Endothelial cell of umbilical vein (primary cell): ENCODE measurements at regions not wholly inside any gene's neighbourhood (a gene's known extent, or its start where the extent isn't known, plus 50 kb on each side); places are given as distances from the start of the nearest gene placed in this dataset.

Experiments used
- BruUV-seq: library from RNA; stranded (reverse); fragments of 400-500 nt; replicated peaks from 2 replicates; lab custom pipeline; 2021; lab: Mats Ljungman, UMichigan
- CTCF ChIA-PET: fragments of 300-600, 350-600 bp; sonication (Branson Sonifier 250); formaldehyde crosslinking; loops from one replicate; lab custom pipeline; 2021; ENCODE audit warnings: antibody characterized with exemption, inconsistent platforms; lab: Charles Lee
- POLR2A ChIA-PET: fragments of 300-600, 350-600 bp; sonication (Branson Sonifier 250); formaldehyde crosslinking; loops from one replicate; lab custom pipeline; 2021; ENCODE audit warnings: antibody characterized with exemption, inconsistent platforms; lab: Charles Lee
- DNase-seq: peaks from one replicate; pipeline ENCODE4 v3.0.0-alpha.2; 2011; ENCODE audit warnings: low read depth, low spot score
- FAIRE-seq: peaks from 2 replicates; lab custom pipeline; 2011; peaks lifted over from hg19 to GRCh38; lab: Jason Lieb, UNC
- H2AFZ ChIP-seq: 2 replicates; pipeline ENCODE4 v1.6.0; 2012; ENCODE audit warnings: low read depth, low read length, control low read depth, inconsistent platforms
- H3K27ac ChIP-seq: 2 replicates; pipeline ENCODE4 v1.5.1; 2011; ENCODE audit warnings: low read depth, mild to moderate bottlenecking, control low read depth, low read length, moderate library complexity; ENCODE audit not compliant: insufficient read depth
- H3K27me3 ChIP-seq, 2 experiments: 2 replicates each; pipeline versions ENCODE4 v1.6.0 to v1.6.1; 2011; ENCODE audit warnings: low read length in 2 of 2, mixed read lengths in 1 of 2; ENCODE audit not compliant: control insufficient read depth in 2 of 2, insufficient read depth in 2 of 2
- H3K36me3 ChIP-seq, 2 experiments: 2 replicates in 1 of 2; 3 replicates in 1 of 2; pipeline ENCODE4 v1.5.1; 2011; ENCODE audit warnings: low read length in 2 of 2, mild to moderate bottlenecking in 1 of 2, moderate library complexity in 1 of 2; ENCODE audit not compliant: control insufficient read depth in 2 of 2, insufficient read depth in 2 of 2; ENCODE audit errors: extremely low read depth in 1 of 2
- H3K4me1 ChIP-seq: 3 replicates; pipeline ENCODE4 v1.5.1; 2011; ENCODE audit warnings: mild to moderate bottlenecking, low read length; ENCODE audit not compliant: control insufficient read depth, insufficient read depth; ENCODE audit errors: extremely low read depth
- H3K4me2 ChIP-seq: 2 replicates; pipeline ENCODE4 v1.6.1; 2011; ENCODE audit warnings: low read length, control low read depth, mixed read lengths; ENCODE audit not compliant: insufficient read depth
- H3K4me3 ChIP-seq, 3 experiments: fragments of 200-600 bp in 1 of 3; sonication (generic), shearing (Covaris generic) in 1 of 3; replicated peaks in 1 of 3; 2 replicates each; pipeline ENCODE4 v1.5.1; 2011 to 2016; ENCODE audit warnings: control low read depth in 3 of 3, low read length in 3 of 3, mild to moderate bottlenecking in 2 of 3, inconsistent platforms in 1 of 3, low read depth in 1 of 3, moderate library complexity in 1 of 3; ENCODE audit not compliant: insufficient read depth in 1 of 3
- H3K79me2 ChIP-seq: 2 replicates; pipeline ENCODE4 v1.6.0; 2012; ENCODE audit warnings: low read length, inconsistent platforms; ENCODE audit not compliant: control insufficient read depth, insufficient read depth
- H3K9ac ChIP-seq: replicated peaks from 2 replicates; pipeline ENCODE3; 2011; ENCODE audit warnings: low read length, control low read depth; ENCODE audit not compliant: insufficient read depth; ENCODE audit errors: extremely low read depth
- H3K9me1 ChIP-seq: replicated peaks from 3 replicates; pipeline ENCODE4 v1.6.0; 2011; ENCODE audit warnings: mild to moderate bottlenecking, low read length; ENCODE audit not compliant: control insufficient read depth, insufficient read depth; ENCODE audit errors: extremely low read depth
- H3K9me3 ChIP-seq: replicated peaks from 2 replicates; pipeline ENCODE4 v1.5.1; 2012; ENCODE audit warnings: low read length, inconsistent platforms; ENCODE audit not compliant: control insufficient read depth, insufficient read depth
- H4K20me1 ChIP-seq: replicated peaks from 2 replicates; pipeline ENCODE3; 2011; ENCODE audit warnings: mild to moderate bottlenecking, low read length; ENCODE audit not compliant: control insufficient read depth, insufficient read depth; ENCODE audit errors: extremely low read depth
- EZH2 ChIP-seq: IDR thresholded peaks from 2 replicates; pipeline ENCODE4 v1.6.1; 2012; ENCODE audit warnings: borderline replicate concordance, low read depth, mild to moderate bottlenecking, moderate library complexity, low read length, inconsistent platforms; ENCODE audit not compliant: severe bottlenecking
- FOS ChIP-seq: IDR thresholded peaks from 2 replicates; pipeline ENCODE4 v1.6.1; 2011; ENCODE audit warnings: mild to moderate bottlenecking, low read length, moderate library complexity, borderline replicate concordance; ENCODE audit not compliant: insufficient read depth
- GATA2 ChIP-seq: IDR thresholded peaks from 2 replicates; pipeline ENCODE4 v1.7.0; 2011; ENCODE audit warnings: low read depth, mild to moderate bottlenecking, moderate library complexity, mixed read lengths, low read length; ENCODE audit not compliant: insufficient read length, insufficient read depth
- JUN ChIP-seq: IDR thresholded peaks from 2 replicates; pipeline ENCODE4 v1.6.1; 2011; ENCODE audit warnings: borderline replicate concordance, low read depth; ENCODE audit not compliant: insufficient read length, insufficient read depth
- MYC ChIP-seq: IDR thresholded peaks from one replicate; pipeline ENCODE4 v1.6.1; 2011; ENCODE audit warnings: mild to moderate bottlenecking, low read depth, low read length
- POLR2A ChIP-seq: IDR thresholded peaks from 2 replicates; pipeline ENCODE4 v1.6.1; 2012; ENCODE audit warnings: low read depth, mild to moderate bottlenecking, control low read depth, low read length
- POLR2AphosphoS5 ChIP-seq: IDR thresholded peaks from 2 replicates; pipeline ENCODE4 v1.6.1; 2012; ENCODE audit warnings: low read depth, mild to moderate bottlenecking, control low read depth, low read length, moderate library complexity; ENCODE audit not compliant: insufficient read depth
- dilution Hi-C: fragments of 300-500 bp; cut with MboI; formaldehyde crosslinking; loops from one replicate; pipeline ENCODE4 v1.15.0; 2019; ENCODE audit warnings: low sequenced_read_pairs; ENCODE audit not compliant: extremely low pct_ligation_motif_present
- intact Hi-C: fragments of 100-400 bp; cut with micrococcal nuclease; formaldehyde crosslinking; loops from one replicate; pipeline ENCODE4 v1.10.0; 2022
- TF ChIP-seq, protein P1 (sequence below), 2 donors: IDR thresholded peaks; 1 replicate in 1 of 2; 2 replicates in 1 of 2; pipeline ENCODE4 v1.5.1; 2011; ENCODE audit warnings: low read length in 2 of 2, mild to moderate bottlenecking in 2 of 2, moderate library complexity in 2 of 2, control low read depth in 1 of 2, inconsistent platforms in 1 of 2, low read depth in 1 of 2; ENCODE audit not compliant: insufficient read depth in 1 of 2; ENCODE audit errors: extremely low read depth in 1 of 2
- TF ChIP-seq, protein P2 (sequence below): IDR thresholded peaks from 2 replicates; pipeline ENCODE4 v1.6.1; 2011; ENCODE audit not compliant: insufficient read depth, insufficient read length

DNA sequence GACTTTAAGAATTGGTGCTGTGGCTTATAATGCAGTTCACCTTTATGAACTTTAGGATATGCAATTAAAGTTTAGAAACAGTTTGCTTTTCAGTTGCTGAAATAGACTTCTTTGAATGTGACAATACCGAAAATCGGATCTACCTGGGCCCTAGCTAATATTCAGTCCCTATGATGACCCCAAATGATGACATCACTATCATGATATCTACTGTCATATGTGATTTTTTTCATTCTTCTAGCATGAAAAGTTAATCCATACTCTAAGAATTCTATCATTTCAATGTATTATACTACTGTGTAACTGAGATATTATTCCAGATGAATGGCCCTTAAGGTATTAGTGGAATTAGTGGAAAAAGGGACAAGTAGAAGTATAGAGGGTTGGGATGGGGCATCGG is 487.2 kb upstream of the TUSC1 start:
- no TSS peak for BruUV-seq
- Histone ChIP-seq H3K9me1 (no peaks in the 10 kb centered on the region), H3K27ac (no peak overlapping the region), H2AFZ (no peak overlapping the region), H3K9me3 (no peaks in the 10 kb centered on the region), H3K4me2 (no peak overlapping the region), H3K36me3 (no peaks in the 10 kb centered on the region), H3K9ac (no peak overlapping the region), H3K4me3 (no peak overlapping the region), H4K20me1 (no peaks in the 10 kb centered on the region), H3K79me2 (no peaks in the 10 kb centered on the region), H3K27me3 (no peaks in the 10 kb centered on the region), H3K4me1 (no peaks in the 10 kb centered on the region)
- FAIRE-seq (no peak), DNase-seq (no peak)
- CTCF ChIA-PET, result no interaction called here
- POLR2A ChIA-PET, result no interaction called here
- intact Hi-C loops, result no loop called here
- dilution Hi-C loops, result no loop called here
- TF ChIP-seq, protein P1, sequence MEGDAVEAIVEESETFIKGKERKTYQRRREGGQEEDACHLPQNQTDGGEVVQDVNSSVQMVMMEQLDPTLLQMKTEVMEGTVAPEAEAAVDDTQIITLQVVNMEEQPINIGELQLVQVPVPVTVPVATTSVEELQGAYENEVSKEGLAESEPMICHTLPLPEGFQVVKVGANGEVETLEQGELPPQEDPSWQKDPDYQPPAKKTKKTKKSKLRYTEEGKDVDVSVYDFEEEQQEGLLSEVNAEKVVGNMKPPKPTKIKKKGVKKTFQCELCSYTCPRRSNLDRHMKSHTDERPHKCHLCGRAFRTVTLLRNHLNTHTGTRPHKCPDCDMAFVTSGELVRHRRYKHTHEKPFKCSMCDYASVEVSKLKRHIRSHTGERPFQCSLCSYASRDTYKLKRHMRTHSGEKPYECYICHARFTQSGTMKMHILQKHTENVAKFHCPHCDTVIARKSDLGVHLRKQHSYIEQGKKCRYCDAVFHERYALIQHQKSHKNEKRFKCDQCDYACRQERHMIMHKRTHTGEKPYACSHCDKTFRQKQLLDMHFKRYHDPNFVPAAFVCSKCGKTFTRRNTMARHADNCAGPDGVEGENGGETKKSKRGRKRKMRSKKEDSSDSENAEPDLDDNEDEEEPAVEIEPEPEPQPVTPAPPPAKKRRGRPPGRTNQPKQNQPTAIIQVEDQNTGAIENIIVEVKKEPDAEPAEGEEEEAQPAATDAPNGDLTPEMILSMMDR (IDR thresholded peaks at IDR 0.05; ENCODE audit: extremely low read depth in 1 of 2, insufficient read depth in 1 of 2, low read depth in 1 of 2, low read length in 2 of 2), result no peak
- no peak for TF ChIP-seq EZH2

DNA sequence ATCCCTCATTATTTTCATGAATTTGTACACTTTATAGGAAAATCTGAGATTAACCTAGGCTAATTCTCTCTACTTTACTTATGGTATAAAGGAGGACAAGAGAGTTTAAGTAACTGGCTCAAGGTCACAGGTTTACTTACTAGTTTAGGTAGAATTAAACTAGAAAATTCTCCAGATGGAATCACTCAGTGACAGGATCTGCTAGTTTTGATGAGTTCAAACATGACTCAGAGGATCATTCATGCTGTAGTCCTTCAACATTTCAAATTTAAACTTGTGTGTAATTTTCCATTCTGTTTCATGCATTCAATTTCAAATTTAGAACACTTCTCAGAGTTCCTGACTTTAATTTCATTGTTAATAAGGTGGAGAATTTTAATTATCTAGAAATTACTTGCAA is 485.7 kb upstream of the TUSC1 start:
- H2AFZ ChIP-seq, result no peak overlapping the region
- no peaks in the 10 kb centered on the region for H4K20me1 ChIP-seq
- POLR2A ChIA-PET, result no interaction called here
- H3K27me3 ChIP-seq, result no peaks in the 10 kb centered on the region
- intact Hi-C loops, result no loop called here
- dilution Hi-C loops, result no loop called here
- DNase-seq (no peak), FAIRE-seq (no peak)
- H3K4me2 ChIP-seq, result no peak overlapping the region
- no peaks in the 10 kb centered on the region for H3K79me2 ChIP-seq
- H3K9me3 ChIP-seq, result no peaks in the 10 kb centered on the region
- CTCF ChIA-PET, result no interaction called here
- H3K4me3 ChIP-seq, result no peak overlapping the region
- no TSS peak for BruUV-seq
- no peaks in the 10 kb centered on the region for H3K9me1 ChIP-seq
- TF ChIP-seq GATA2 (no peak), POLR2A (no peak), MYC (no peak), FOS (no peak), POLR2AphosphoS5 (no peak), JUN (no peak), EZH2 (no peak)
- TF ChIP-seq, protein P1 (IDR thresholded peaks at IDR 0.05; ENCODE audit: extremely low read depth in 1 of 2, insufficient read depth in 1 of 2, low read depth in 1 of 2, low read length in 2 of 2), result no peak
- TF ChIP-seq, protein P2, sequence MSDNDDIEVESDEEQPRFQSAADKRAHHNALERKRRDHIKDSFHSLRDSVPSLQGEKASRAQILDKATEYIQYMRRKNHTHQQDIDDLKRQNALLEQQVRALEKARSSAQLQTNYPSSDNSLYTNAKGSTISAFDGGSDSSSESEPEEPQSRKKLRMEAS, result no peak
- H3K9ac ChIP-seq, result no peak overlapping the region
- no peaks in the 10 kb centered on the region for H3K4me1 ChIP-seq
- no peaks in the 10 kb centered on the region for H3K36me3 ChIP-seq
- H3K27ac ChIP-seq, result no peak overlapping the region
